ENCODE measurements at regions not wholly inside any gene's neighbourhood (a gene's known extent, or its start where the extent isn't known, plus 50 kb on each side); places are given as distances from the start of the nearest gene placed in this dataset.

DNA sequence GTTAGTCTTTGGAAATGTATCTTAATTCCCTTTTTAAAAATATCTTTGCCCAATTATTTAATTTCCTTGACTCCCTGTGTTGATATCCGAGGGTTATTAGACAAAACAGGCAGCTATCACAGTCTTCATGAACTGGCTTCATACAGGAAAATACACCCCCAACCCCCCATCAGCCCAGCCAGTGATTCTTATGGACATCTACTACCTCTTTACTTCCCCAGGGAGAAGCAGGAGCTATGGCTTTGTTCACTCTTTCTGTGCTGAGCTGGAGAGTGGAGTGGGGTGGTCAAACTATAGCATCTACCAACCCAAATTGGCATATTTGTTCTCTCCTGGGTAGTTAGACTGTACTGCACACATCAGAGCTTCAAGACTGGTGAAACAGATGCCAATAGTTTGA is 134.4 kb upstream of the SLC38A2 start:
- H3K36me3 ChIP-seq (ENCODE audit: control insufficient read depth, insufficient read depth, low read length), result no peaks in the 10 kb centered on the region
- H3K27me3 ChIP-seq (ENCODE audit: control insufficient read depth, insufficient read depth, low read length), result no peaks in the 10 kb centered on the region
- H3K4me3 ChIP-seq (ENCODE audit: low read depth, low read length), result no peak overlapping the region
- H3K9ac ChIP-seq (ENCODE audit: low read depth, low read length), result no peak overlapping the region
- peaks cover 13% of the 10 kb centered on the region; the same call in 1 of the 2 replicates for H3K9me3 ChIP-seq (ENCODE audit: control insufficient read depth, insufficient read depth, low read length)
- no peaks in the 10 kb centered on the region for H3K4me1 ChIP-seq (ENCODE audit: control insufficient read depth, insufficient read depth, low read length)
- no peak overlapping the region for H3K27ac ChIP-seq (ENCODE audit: low read depth, low read length)

DNA sequence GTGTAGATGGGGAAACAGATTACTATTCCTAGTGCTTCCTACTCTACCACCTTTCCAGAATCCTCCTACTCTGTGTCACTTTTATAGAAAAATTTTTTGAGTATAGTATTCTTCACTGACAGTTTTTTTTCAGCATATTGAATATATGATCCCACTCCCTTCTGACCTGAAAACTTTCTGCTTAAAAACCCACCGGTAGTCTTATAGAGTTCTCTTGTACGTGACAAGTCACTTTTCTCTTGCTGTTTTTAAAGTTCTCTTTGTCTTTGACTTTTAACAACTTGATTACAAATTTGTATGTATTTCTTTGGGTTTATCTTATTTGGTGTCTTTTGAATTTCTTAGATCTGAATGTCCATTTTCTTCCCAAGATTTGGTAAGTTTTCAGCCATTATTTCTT is 133.6 kb upstream of the SLC38A2 start:
- Histone ChIP-seq H3K27me3 (ENCODE audit: control insufficient read depth, insufficient read depth, low read length) (no peaks in the 10 kb centered on the region), H3K4me1 (ENCODE audit: control insufficient read depth, insufficient read depth, low read length) (no peaks in the 10 kb centered on the region), H3K36me3 (ENCODE audit: control insufficient read depth, insufficient read depth, low read length) (no peaks in the 10 kb centered on the region), H3K9ac (ENCODE audit: low read depth, low read length) (no peak overlapping the region), H3K4me3 (ENCODE audit: low read depth, low read length) (no peak overlapping the region), H3K27ac (ENCODE audit: low read depth, low read length) (no peak overlapping the region), H3K9me3 (ENCODE audit: control insufficient read depth, insufficient read depth, low read length) (peaks cover 13% of the 10 kb centered on the region; the same call in 1 of the 2 replicates)

GRCh38 chr12:46504494-46504893 is 131.9 kb upstream of the SLC38A2 start:
- Histone ChIP-seq H3K27me3 (ENCODE audit: control insufficient read depth, insufficient read depth, low read length) (no peaks in the 10 kb centered on the region), H3K9me3 (ENCODE audit: control insufficient read depth, insufficient read depth, low read length) (peaks cover 20% of the 10 kb centered on the region; the same call in 1 of the 2 replicates), H3K4me3 (ENCODE audit: low read depth, low read length) (no peak overlapping the region), H3K36me3 (ENCODE audit: control insufficient read depth, insufficient read depth, low read length) (no peaks in the 10 kb centered on the region), H3K4me1 (ENCODE audit: control insufficient read depth, insufficient read depth, low read length) (no peaks in the 10 kb centered on the region), H3K9ac (ENCODE audit: low read depth, low read length) (no peak overlapping the region), H3K27ac (ENCODE audit: low read depth, low read length) (no peak overlapping the region)

DNA sequence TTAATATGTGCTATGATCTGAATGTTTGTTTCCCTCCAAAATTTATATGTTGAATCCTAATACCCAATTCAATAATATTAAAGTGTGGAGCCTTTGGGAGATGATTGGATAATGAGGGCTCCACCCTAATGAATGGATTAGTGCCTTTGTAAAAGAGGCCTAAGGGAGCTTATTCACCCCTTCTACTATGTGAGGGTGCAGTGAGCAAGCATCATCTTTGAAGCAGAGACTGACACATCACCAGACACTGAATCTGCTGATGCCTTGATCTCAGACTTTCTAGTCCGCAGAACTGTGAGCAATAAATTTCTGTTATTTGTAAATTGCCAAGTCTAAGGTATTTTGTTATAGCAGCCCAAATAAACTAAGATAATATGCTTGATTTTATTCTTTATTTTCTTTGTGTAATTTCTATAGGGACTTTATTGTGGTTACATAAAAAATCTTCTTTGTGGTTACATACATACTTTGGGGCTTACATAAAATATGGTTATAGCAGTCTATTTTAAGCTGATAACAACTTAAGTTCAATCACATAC is 131.1 kb upstream of the SLC38A2 start:
- no peaks in the 10 kb centered on the region for H3K27me3 ChIP-seq (ENCODE audit: control insufficient read depth, insufficient read depth, low read length)
- no peaks in the 10 kb centered on the region for H3K36me3 ChIP-seq (ENCODE audit: control insufficient read depth, insufficient read depth, low read length)
- no peak overlapping the region for H3K27ac ChIP-seq (ENCODE audit: low read depth, low read length)
- H3K4me3 ChIP-seq (ENCODE audit: low read depth, low read length), result no peak overlapping the region
- H3K4me1 ChIP-seq (ENCODE audit: control insufficient read depth, insufficient read depth, low read length), result no peaks in the 10 kb centered on the region
- H3K9me3 ChIP-seq (ENCODE audit: control insufficient read depth, insufficient read depth, low read length), result peaks cover 20% of the 10 kb centered on the region; the same call in 1 of the 2 replicates
- no peak overlapping the region for H3K9ac ChIP-seq (ENCODE audit: low read depth, low read length)

- Histone ChIP-seq H3K36me3 (ENCODE audit: control insufficient read depth, insufficient read depth, low read length) (no peaks in the 10 kb centered on the region), H3K27me3 (ENCODE audit: control insufficient read depth, insufficient read depth, low read length) (no peaks in the 10 kb centered on the region), H3K9me3 (ENCODE audit: control insufficient read depth, insufficient read depth, low read length) (peaks cover 12% of the 10 kb centered on the region; the same call in 1 of the 2 replicates), H3K4me1 (ENCODE audit: control insufficient read depth, insufficient read depth, low read length) (no peaks in the 10 kb centered on the region), H3K4me3 (ENCODE audit: low read depth, low read length) (no peak overlapping the region), H3K9ac (ENCODE audit: low read depth, low read length) (no peak overlapping the region), H3K27ac (ENCODE audit: low read depth, low read length) (no peak overlapping the region)
Observed at GRCh38 chr12:46500673-46501072, 128.1 kb upstream of the SLC38A2 start.

- Histone ChIP-seq H3K4me1 (ENCODE audit: control insufficient read depth, insufficient read depth, low read length) (peaks cover under 1% of the 10 kb centered on the region), H3K27ac (ENCODE audit: low read depth, low read length) (no peak overlapping the region), H3K9me3 (ENCODE audit: control insufficient read depth, insufficient read depth, low read length) (peaks cover 8% of the 10 kb centered on the region; the same call in 1 of the 2 replicates), H3K27me3 (ENCODE audit: control insufficient read depth, insufficient read depth, low read length) (no peaks in the 10 kb centered on the region), H3K36me3 (ENCODE audit: control insufficient read depth, insufficient read depth, low read length) (no peaks in the 10 kb centered on the region), H3K4me3 (ENCODE audit: low read depth, low read length) (no peak overlapping the region), H3K9ac (ENCODE audit: low read depth, low read length) (no peak overlapping the region)
Observed at GRCh38 chr12:46499901-46500300, 127.3 kb upstream of the SLC38A2 start.

GRCh38 chr12:46499226-46499625 is 126.7 kb upstream of the SLC38A2 start:
- H3K27ac ChIP-seq (ENCODE audit: low read depth, low read length), result no peak overlapping the region
- H3K4me3 ChIP-seq (ENCODE audit: low read depth, low read length), result no peak overlapping the region
- no peaks in the 10 kb centered on the region for H3K36me3 ChIP-seq (ENCODE audit: control insufficient read depth, insufficient read depth, low read length)
- H3K4me1 ChIP-seq (ENCODE audit: control insufficient read depth, insufficient read depth, low read length), result peaks cover 8% of the 10 kb centered on the region
- H3K9me3 ChIP-seq (ENCODE audit: control insufficient read depth, insufficient read depth, low read length), result peaks cover 7% of the 10 kb centered on the region; the same call in 1 of the 2 replicates
- H3K27me3 ChIP-seq (ENCODE audit: control insufficient read depth, insufficient read depth, low read length), result no peaks in the 10 kb centered on the region
- H3K9ac ChIP-seq (ENCODE audit: low read depth, low read length), result no peak overlapping the region

GRCh38 chr12:46497739-46498138 is 125.2 kb upstream of the SLC38A2 start:
- no peaks in the 10 kb centered on the region for H3K36me3 ChIP-seq (ENCODE audit: control insufficient read depth, insufficient read depth, low read length)
- no peak overlapping the region for H3K9ac ChIP-seq (ENCODE audit: low read depth, low read length)
- H3K27me3 ChIP-seq (ENCODE audit: control insufficient read depth, insufficient read depth, low read length), result no peaks in the 10 kb centered on the region
- no peak overlapping the region for H3K4me3 ChIP-seq (ENCODE audit: low read depth, low read length)
- H3K9me3 ChIP-seq (ENCODE audit: control insufficient read depth, insufficient read depth, low read length), result peaks cover 7% of the 10 kb centered on the region; the same call in 1 of the 2 replicates
- H3K27ac ChIP-seq (ENCODE audit: low read depth, low read length), result no peak overlapping the region
- peaks cover 17% of the 10 kb centered on the region for H3K4me1 ChIP-seq (ENCODE audit: control insufficient read depth, insufficient read depth, low read length)

DNA sequence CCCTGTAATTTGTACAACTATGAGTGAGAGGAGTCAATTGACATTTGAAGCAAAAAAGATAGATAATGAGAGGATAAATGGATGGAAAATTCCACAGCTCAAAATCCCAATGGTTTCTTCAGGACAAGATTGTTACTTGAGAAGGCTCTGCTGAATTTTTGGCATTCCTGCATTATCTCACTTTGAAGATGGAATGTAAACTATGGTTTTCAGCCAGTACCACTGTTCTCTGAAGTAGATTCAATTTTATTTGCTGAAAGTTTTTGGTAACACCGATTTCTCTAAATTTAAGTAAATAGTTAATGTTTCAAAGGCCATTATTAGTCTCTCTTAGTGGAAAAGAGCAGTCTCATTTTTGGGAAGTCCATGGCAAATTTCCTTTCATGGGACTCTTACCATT is 121.9 kb upstream of the SLC38A2 start:
- Histone ChIP-seq H3K27ac (ENCODE audit: low read depth, low read length) (peak overlapping the region; percentile 86), H3K27me3 (ENCODE audit: control insufficient read depth, insufficient read depth, low read length) (no peaks in the 10 kb centered on the region), H3K4me1 (ENCODE audit: control insufficient read depth, insufficient read depth, low read length) (peaks cover 17% of the 10 kb centered on the region), H3K9me3 (ENCODE audit: control insufficient read depth, insufficient read depth, low read length) (no peaks in the 10 kb centered on the region), H3K9ac (ENCODE audit: low read depth, low read length) (peak overlapping the region; percentile 38; the same call in 1 of the 2 replicates), H3K36me3 (ENCODE audit: control insufficient read depth, insufficient read depth, low read length) (no peaks in the 10 kb centered on the region), H3K4me3 (ENCODE audit: low read depth, low read length) (peak overlapping the region; percentile 40; the same call in 1 of the 2 replicates)

GRCh38 chr12:46493834-46494181 is 121.2 kb upstream of the SLC38A2 start:
- H3K36me3 ChIP-seq (ENCODE audit: control insufficient read depth, insufficient read depth, low read length), result no peaks in the 10 kb centered on the region
- H3K4me1 ChIP-seq (ENCODE audit: control insufficient read depth, insufficient read depth, low read length), result peaks cover 17% of the 10 kb centered on the region
- no peak overlapping the region for H3K4me3 ChIP-seq (ENCODE audit: low read depth, low read length)
- no peaks in the 10 kb centered on the region for H3K27me3 ChIP-seq (ENCODE audit: control insufficient read depth, insufficient read depth, low read length)
- H3K9me3 ChIP-seq (ENCODE audit: control insufficient read depth, insufficient read depth, low read length), result no peaks in the 10 kb centered on the region
- peak overlapping the region; percentile 86 for H3K27ac ChIP-seq (ENCODE audit: low read depth, low read length)
- no peak overlapping the region for H3K9ac ChIP-seq (ENCODE audit: low read depth, low read length)

DNA sequence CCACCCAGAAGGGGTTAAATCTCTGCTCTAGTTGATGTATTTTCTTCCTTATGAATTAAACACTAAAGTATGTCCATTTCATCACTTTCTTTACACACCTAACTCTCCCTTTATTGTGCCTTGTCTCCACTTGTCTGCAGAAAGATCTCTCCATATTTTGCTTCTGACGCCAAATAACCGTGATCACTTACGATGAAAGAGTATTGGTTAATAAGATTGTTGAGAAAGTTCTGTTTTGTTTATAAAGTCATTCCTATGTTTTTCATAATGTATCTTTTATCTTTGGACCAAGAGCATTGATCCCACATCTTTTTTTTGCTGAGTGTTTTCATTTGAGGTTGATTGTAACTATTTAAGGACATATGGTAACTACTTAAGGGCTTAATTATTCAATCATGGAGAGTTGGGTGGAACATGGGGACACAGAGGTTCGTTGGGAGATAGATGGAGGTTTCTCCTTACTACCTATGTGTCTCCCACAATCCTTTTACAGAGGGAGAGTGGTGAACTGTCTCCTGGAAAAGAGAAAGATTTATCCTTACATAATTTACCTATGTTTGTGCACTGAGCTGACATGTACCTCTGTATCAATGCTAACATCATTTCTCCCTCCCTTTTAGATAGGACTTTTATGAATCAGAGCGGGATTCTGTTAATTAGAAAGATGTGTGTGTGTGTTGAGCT is 120.7 kb upstream of the SLC38A2 start:
- no peaks in the 10 kb centered on the region for H3K9me3 ChIP-seq (ENCODE audit: control insufficient read depth, insufficient read depth, low read length)
- H3K4me3 ChIP-seq (ENCODE audit: low read depth, low read length), result no peak overlapping the region
- H3K4me1 ChIP-seq (ENCODE audit: control insufficient read depth, insufficient read depth, low read length), result peaks cover 17% of the 10 kb centered on the region
- no peak overlapping the region for H3K9ac ChIP-seq (ENCODE audit: low read depth, low read length)
- H3K27me3 ChIP-seq (ENCODE audit: control insufficient read depth, insufficient read depth, low read length), result no peaks in the 10 kb centered on the region
- H3K27ac ChIP-seq (ENCODE audit: low read depth, low read length), result no peak overlapping the region
- H3K36me3 ChIP-seq (ENCODE audit: control insufficient read depth, insufficient read depth, low read length), result no peaks in the 10 kb centered on the region

Data from HUES48 (cell line).